ENCODE measurements at regions not wholly inside any gene's neighbourhood (a gene's known extent, or its start where the extent isn't known, plus 50 kb on each side); places are given as distances from the start of the nearest gene placed in this dataset.

GRCh38 chr13:107912745-107913144, 302.6 kb downstream of the LIG4 start:
- Mint-ChIP-seq H3K4me3 (ENCODE audit: unreplicated experiment) (no peak overlapping the region), H3K36me3 (ENCODE audit: low read depth, unreplicated experiment) (no peaks in the 10 kb centered on the region), H3K27me3 (ENCODE audit: low read depth, unreplicated experiment) (no peaks in the 10 kb centered on the region), H3K9me3 (ENCODE audit: unreplicated experiment) (no peaks in the 10 kb centered on the region), H3K27ac (ENCODE audit: unreplicated experiment) (no peak overlapping the region), H3K4me1 (ENCODE audit: low read depth, unreplicated experiment) (peaks cover 2% of the 10 kb centered on the region)
- H2AFZ ChIP-seq (ENCODE audit: low read depth, low read length), result no peak overlapping the region
- no peaks in the 10 kb centered on the region for H3K79me2 ChIP-seq (ENCODE audit: insufficient read depth, low read length)
- H3K4me1 ChIP-seq (ENCODE audit: insufficient read depth, low read length), result no peaks in the 10 kb centered on the region
- no peaks in the 10 kb centered on the region for H3K9me3 ChIP-seq (ENCODE audit: insufficient read depth, low read depth, low read length)
- no peak overlapping the region for H3K9ac ChIP-seq (ENCODE audit: low read length)
- H3K4me3 ChIP-seq (ENCODE audit: insufficient read depth, low read depth, low read length), result no peak overlapping the region
- FAIRE-seq (no peak), DNase-seq (ENCODE audit: low read depth) (no peak)
- no peaks in the 10 kb centered on the region for H3K36me3 ChIP-seq (ENCODE audit: insufficient read depth, low read length)
- H3K27ac ChIP-seq (ENCODE audit: low read depth, low read length), result no peak overlapping the region
- H4K20me1 ChIP-seq (ENCODE audit: insufficient read depth, low read length), result no peaks in the 10 kb centered on the region
- H3K27me3 ChIP-seq (ENCODE audit: insufficient read depth, low read length), result no peaks in the 10 kb centered on the region
- TF ChIP-seq EZH2 (IDR thresholded peaks at IDR 0.05; ENCODE audit: insufficient read depth, low read length), result no peak
- no peak for TF ChIP-seq CTCF (IDR thresholded peaks at IDR 0.05; ENCODE audit: insufficient read depth, low read depth, low read length)
- H3K4me2 ChIP-seq (ENCODE audit: low read length), result no peak overlapping the region

GRCh38 chr13:107907065-107907805, 308.1 kb downstream of the LIG4 start:
- H3K27ac Mint-ChIP-seq (ENCODE audit: unreplicated experiment), result peak overlapping the region; percentile 99

More at GRCh38 chr13:107907065-107907805, 308.1 kb downstream of the LIG4 start:
- Mint-ChIP-seq H3K9me3 (ENCODE audit: unreplicated experiment) (no peaks in the 10 kb centered on the region), H3K36me3 (ENCODE audit: low read depth, unreplicated experiment) (no peaks in the 10 kb centered on the region), H3K4me1 (ENCODE audit: low read depth, unreplicated experiment) (peaks cover 20% of the 10 kb centered on the region), H3K4me3 (ENCODE audit: unreplicated experiment) (no peak overlapping the region), H3K27me3 (ENCODE audit: low read depth, unreplicated experiment) (no peaks in the 10 kb centered on the region)
- Histone ChIP-seq H3K9ac (ENCODE audit: low read length) (no peak overlapping the region), H3K36me3 (ENCODE audit: insufficient read depth, low read length) (no peaks in the 10 kb centered on the region), H3K4me3 (ENCODE audit: insufficient read depth, low read depth, low read length) (no peak overlapping the region), H3K79me2 (ENCODE audit: insufficient read depth, low read length) (no peaks in the 10 kb centered on the region), H3K4me1 (ENCODE audit: insufficient read depth, low read length) (no peaks in the 10 kb centered on the region), H3K4me2 (ENCODE audit: low read length) (peak overlapping the region; percentile 42), H3K9me3 (ENCODE audit: insufficient read depth, low read depth, low read length) (no peaks in the 10 kb centered on the region), H4K20me1 (ENCODE audit: insufficient read depth, low read length) (no peaks in the 10 kb centered on the region), H2AFZ (ENCODE audit: low read depth, low read length) (no peak overlapping the region), H3K27ac (ENCODE audit: low read depth, low read length) (peak overlapping the region; percentile 7), H3K27me3 (ENCODE audit: insufficient read depth, low read length) (no peaks in the 10 kb centered on the region)
- DNase-seq (ENCODE audit: low read depth), result peak; percentile 31
- TF ChIP-seq CTCF (IDR thresholded peaks at IDR 0.05; ENCODE audit: insufficient read depth, low read depth, low read length) (no peak), EZH2 (IDR thresholded peaks at IDR 0.05; ENCODE audit: insufficient read depth, low read length) (no peak)
- no peak for FAIRE-seq

All from astrocyte (in vitro differentiated cells and primary cell).